SK-N-SH treated with all-trans-retinoic acid at 6 μM for 48 hours (cell line): ENCODE measurements at regions not wholly inside any gene's neighbourhood (a gene's known extent, or its start where the extent isn't known, plus 50 kb on each side); places are given as distances from the start of the nearest gene placed in this dataset.

Source experiments
- RARB ChIP-seq: fragments of 250-450 bp; sonication (Bioruptor Pico); IDR thresholded peaks from 2 replicates; pipeline ENCODE4 v1.8.0; 2021; ENCODE audit warnings: mild to moderate bottlenecking, moderate library complexity
- ZFP3 ChIP-seq: fragments of 250-450 bp; sonication (Bioruptor Pico); IDR thresholded peaks from 2 replicates; pipeline ENCODE4 v1.5.0; 2020; ENCODE audit warnings: mild to moderate bottlenecking, moderate library complexity
- ZNF70 ChIP-seq: fragments of 450-650 bp; formaldehyde crosslinking; IDR thresholded peaks from 2 replicates; pipeline ENCODE4 v1.5.0; 2020; ENCODE audit warnings: mild to moderate bottlenecking, moderate library complexity

DNA sequence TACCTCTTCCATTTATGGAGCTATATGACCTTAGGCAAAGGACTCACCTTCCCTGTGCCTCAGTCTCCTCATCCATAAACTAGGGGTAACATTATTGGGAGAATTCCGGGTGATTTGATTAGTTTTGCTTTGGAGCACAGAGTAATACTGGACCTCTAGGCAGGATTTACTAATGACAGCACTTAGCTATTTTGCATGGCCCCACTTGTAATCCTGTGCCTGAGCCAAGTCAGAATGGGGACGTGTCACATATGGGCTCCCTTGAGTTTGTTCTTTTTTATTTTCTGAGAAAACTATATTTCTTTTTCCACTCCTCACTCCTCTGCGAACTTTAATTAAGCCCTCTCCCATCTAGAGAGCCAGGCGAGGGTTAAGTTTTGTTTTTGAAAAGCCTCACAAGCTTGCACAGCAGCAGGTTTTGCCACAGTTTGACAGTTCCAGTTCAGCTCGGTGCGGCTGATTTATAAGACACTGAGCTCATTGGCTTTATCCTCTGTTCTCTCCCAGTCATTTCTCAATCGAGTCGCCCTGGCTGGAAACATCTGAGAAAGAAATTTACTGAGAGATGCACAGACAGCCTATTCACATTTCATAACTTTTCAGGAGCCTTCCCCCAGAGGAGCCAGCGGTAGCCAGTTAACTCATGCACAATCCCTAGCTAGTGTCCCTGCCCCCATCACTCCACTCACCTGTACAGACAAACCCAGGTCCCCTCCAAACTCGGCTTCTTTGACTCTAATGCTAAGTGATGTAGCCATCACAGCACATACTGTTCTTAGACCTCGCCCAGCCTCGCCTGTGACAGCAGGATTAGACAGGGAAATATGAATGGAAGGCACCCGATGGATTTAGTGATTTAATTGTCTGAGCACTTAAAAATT lies 441.9 kb upstream of the NPVF start:
- TF ChIP-seq ZFP3 (CRISPR knock-in tag): no peak
- no peak for TF ChIP-seq RARB
- TF ChIP-seq ZNF70 (CRISPR knock-in tag): no peak
